Peyer's patch (tissue), 4 donors: ENCODE measurements at regions not wholly inside any gene's neighbourhood (a gene's known extent, or its start where the extent isn't known, plus 50 kb on each side); places are given as distances from the start of the nearest gene placed in this dataset.

Source experiments
- POLR2A ChIP-seq, 2 donors: fragments of 450-650 bp; IDR thresholded peaks; one replicate each; pipeline ENCODE4 v1.5.1; 2017; ENCODE audit warnings: antibody characterized with exemption in 2 of 2, mild to moderate bottlenecking in 2 of 2, moderate library complexity in 2 of 2
- TF ChIP-seq, protein P1 (sequence below), 6 experiments: fragments of 450-650 bp in 4 of 6; fragments of 200-600 bp in 2 of 6; sonication (generic) in 1 of 6; IDR thresholded peaks; one replicate each; pipeline ENCODE4 v1.5.1; 2017 to 2019; ENCODE audit warnings: antibody characterized with exemption in 6 of 6, mild to moderate bottlenecking in 3 of 6, moderate library complexity in 1 of 6

DNA sequence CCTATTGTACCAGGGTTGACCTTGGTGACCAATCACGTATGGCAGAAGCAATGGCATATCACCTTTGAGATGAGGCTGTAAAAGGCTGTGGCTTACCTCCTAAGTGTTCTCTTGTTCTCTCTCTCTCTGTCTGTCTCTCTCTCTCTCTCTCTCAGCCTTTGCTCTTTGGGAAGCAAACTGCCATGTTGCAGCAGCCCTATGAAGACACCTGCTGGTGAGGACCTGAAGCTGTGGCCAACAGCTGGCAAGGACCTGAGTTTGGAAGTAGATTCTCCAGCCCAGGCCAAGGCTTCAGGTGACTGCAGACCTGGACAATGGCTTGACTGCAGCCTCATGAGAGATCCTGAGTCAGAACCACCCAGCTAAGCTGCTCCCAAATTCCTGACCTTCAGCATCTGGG, 161.4 kb downstream of the GPAM start:
- TF ChIP-seq, protein P1, sequence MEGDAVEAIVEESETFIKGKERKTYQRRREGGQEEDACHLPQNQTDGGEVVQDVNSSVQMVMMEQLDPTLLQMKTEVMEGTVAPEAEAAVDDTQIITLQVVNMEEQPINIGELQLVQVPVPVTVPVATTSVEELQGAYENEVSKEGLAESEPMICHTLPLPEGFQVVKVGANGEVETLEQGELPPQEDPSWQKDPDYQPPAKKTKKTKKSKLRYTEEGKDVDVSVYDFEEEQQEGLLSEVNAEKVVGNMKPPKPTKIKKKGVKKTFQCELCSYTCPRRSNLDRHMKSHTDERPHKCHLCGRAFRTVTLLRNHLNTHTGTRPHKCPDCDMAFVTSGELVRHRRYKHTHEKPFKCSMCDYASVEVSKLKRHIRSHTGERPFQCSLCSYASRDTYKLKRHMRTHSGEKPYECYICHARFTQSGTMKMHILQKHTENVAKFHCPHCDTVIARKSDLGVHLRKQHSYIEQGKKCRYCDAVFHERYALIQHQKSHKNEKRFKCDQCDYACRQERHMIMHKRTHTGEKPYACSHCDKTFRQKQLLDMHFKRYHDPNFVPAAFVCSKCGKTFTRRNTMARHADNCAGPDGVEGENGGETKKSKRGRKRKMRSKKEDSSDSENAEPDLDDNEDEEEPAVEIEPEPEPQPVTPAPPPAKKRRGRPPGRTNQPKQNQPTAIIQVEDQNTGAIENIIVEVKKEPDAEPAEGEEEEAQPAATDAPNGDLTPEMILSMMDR (IDR thresholded peaks at IDR 0.05): no peak
- no peak for TF ChIP-seq POLR2A (IDR thresholded peaks at IDR 0.05)
